IPS-NIHi7 (cell line): ENCODE measurements at regions not wholly inside any gene's neighbourhood (a gene's known extent, or its start where the extent isn't known, plus 50 kb on each side); places are given as distances from the start of the nearest gene placed in this dataset.
A peak's percentile ranks its signal among the peaks of the same experiment; 100 is the strongest.

ENCODE experiments used
- DNase-seq: peaks from one replicate; pipeline ENCODE4 v3.0.0; 2012; ENCODE audit warnings: mixed read lengths; ENCODE audit errors: extremely low spot score

DNA sequence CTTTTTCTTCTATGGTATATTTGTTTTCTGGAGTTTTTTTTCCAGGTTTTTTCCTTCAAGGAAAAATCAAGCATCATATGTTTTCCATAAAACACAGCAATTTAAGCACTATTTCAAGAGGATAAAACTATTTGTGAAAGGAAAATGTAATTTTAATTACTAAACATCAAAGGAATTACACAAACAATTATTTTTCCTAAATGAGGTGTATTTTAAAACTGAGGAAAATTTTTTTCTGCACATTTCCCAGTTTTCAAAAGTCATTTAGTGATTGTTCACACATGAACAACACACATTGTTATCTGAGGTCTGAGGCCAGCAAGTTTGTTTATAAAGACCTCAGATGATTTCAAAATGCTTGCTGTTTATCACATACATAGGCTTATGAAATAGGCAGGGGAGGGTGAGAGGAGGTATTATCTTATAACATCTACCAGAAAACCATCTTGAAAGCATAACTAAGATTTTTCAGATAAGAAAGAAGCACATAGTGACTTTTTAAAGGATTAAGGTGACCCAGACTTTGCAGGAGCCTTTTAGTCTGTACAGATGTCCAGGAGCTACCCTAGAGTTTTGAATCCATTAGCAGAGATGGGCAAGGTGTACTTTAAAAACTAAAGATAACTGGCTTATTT lies 381.6 kb downstream of the GJA1 start:
- DNase-seq = no peak

GRCh38 chr6:121823437-121823851 lies 388.0 kb downstream of the GJA1 start:
- peak; percentile 46 for DNase-seq

GRCh38 chr6:121826156-121826810 lies 390.8 kb downstream of the GJA1 start:
- DNase-seq = no peak

GRCh38 chr6:121828146-121828886 lies 392.9 kb downstream of the GJA1 start:
- DNase-seq = no peak

- DNase-seq = no peak
Measured at GRCh38 chr6:121830736-121831135, 395.3 kb downstream of the GJA1 start.

GRCh38 chr6:121835662-121836061 lies 400.2 kb downstream of the GJA1 start:
- no peak for DNase-seq

GRCh38 chr6:121837545-121838229 lies 402.2 kb downstream of the GJA1 start:
- DNase-seq = no peak

GRCh38 chr6:121838842-121839241 lies 403.4 kb downstream of the GJA1 start:
- DNase-seq = no peak

- DNase-seq = no peak
Measured at GRCh38 chr6:121839896-121840295, 404.4 kb downstream of the GJA1 start.

- no peak for DNase-seq
Measured at GRCh38 chr6:121844898-121845297, 409.5 kb downstream of the GJA1 start.

- DNase-seq = no peak
Measured at GRCh38 chr6:121847806-121848522, 412.5 kb downstream of the GJA1 start.

DNA sequence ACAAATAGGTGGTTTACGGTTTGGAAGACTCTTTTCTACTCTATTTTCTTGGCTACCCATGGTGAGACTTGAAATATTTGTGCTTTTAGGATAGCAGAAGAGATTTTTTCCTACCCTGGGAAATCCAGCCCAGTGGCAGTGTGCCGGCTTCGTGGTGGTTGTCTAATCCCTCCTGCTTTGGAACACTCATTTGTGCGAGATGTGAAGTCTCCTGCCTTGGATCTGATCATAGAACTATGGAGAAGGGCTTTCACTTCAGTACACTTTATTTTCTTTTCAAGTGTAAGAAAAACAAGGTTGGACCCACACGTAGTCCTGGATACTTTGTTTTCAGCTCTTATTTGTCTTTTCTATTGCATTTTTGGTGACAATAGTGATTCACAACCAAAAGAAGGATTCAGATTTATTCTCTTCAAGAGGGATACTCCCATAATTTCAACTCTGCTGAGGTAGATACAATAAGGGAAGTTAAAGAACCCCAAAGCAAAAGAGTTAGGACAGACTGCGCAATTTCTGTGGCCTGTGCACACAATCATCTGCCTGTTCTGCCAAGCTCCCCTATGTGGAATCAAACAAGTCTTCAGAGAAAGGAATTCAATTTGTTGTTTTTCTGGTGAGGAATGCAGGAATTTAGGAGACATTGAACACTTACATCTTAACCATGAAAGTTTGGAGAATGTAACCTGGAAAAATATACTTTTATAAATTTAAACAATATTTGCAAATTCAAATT lies 413.2 kb downstream of the GJA1 start:
- DNase-seq = no peak

DNA sequence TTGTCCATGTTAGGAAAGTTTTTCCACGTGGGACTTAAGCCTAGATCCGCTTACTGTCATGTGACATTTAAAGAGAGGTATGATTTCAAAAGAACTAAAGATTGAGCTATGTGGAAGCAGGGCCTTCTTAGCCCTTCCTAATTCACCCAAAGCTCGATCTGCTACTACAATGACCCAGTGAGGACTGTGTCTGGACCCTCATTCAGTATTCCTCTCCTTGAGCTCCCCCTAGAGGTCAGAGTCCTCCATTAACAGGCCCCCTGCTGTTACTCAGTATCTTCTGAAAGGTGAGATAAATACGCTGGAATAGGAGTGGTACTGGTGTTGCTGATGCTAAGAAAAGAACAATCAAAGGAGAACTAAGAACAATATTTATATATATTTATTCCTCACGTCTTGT lies 414.0 kb downstream of the GJA1 start:
- DNase-seq = peak; percentile 85

GRCh38 chr6:121851056-121851455 lies 415.6 kb downstream of the GJA1 start:
- DNase-seq = peak; percentile 67

DNA sequence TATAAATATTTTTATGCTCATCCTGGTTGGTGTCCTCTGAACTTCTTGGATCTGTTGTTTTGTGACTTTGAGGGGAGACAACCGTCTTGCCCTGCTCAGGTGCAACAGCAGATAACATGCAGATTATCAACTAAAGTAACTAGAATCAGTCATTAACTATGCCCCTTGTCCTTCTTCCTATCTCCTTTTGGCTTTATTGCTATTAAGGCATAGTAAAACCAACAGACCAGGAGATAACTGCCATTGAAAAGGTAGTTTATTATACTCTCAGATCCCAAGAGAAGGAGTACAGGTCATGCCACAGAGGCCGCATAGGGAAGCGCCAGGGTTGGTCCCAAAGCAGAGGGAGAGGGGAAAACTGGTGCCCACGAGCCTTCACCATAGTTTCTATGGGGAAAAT lies 418.2 kb downstream of the GJA1 start:
- no peak for DNase-seq

- DNase-seq = no peak
Measured at GRCh38 chr6:121855521-121855920, 420.1 kb downstream of the GJA1 start.

DNA sequence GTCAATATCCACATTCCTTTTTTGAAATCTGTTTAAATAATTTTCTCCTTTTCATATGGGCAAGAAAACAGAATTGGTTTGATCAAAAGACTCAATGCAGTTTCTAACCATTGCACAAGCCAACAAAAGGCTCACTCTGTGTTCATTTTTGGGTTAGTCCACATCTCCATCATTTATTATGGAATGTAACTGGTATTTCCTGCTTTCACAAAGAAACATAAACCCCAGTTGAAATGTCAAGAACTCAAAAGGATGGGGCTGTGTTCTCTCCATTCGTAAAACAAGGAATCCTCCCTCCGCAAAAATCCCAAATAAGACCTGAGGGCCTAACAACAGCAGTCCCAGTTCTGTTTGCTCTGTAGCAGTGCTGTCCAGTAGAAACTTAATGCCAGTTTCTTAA lies 420.9 kb downstream of the GJA1 start:
- no peak for DNase-seq

GRCh38 chr6:121857551-121857950 lies 422.1 kb downstream of the GJA1 start:
- no peak for DNase-seq

GRCh38 chr6:121858310-121858709 lies 422.9 kb downstream of the GJA1 start:
- DNase-seq = no peak

DNA sequence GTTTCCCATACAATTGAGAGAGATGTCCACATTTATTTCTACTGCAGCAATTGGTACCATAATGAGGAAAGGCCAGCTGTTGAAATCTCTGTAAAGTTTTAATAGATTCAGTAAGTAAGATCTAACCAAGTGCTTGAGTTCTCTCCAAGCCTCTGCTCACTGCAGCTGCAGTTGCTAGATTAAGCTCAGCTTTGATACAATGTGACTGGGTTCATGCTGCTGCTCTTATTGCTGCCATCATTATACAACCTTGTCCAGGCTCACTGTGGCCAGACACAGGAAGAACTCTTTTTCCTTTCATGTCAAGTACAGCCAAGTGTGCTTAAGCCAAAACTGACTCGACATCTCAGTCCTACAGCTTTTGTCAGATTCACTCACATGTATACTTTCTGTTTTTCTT lies 423.5 kb downstream of the GJA1 start:
- no peak for DNase-seq

GRCh38 chr6:121865811-121866210 lies 430.4 kb downstream of the GJA1 start:
- DNase-seq = no peak
